Ishikawa (cell line): ENCODE measurements at regions not wholly inside any gene's neighbourhood (a gene's known extent, or its start where the extent isn't known, plus 50 kb on each side); places are given as distances from the start of the nearest gene placed in this dataset.

ENCODE experiments used
- CEBPB ChIP-seq: IDR thresholded peaks from 2 replicates; pipeline ENCODE4 v1.6.1; 2012
- CREB1 ChIP-seq: IDR thresholded peaks from 2 replicates; pipeline ENCODE4 v1.6.1; 2012; ENCODE audit warnings: low read depth
- EGR1 ChIP-seq: IDR thresholded peaks from 2 replicates; pipeline ENCODE4 v1.6.1; 2012
- EP300 ChIP-seq: IDR thresholded peaks from 2 replicates; pipeline ENCODE4 v1.6.1; 2012; ENCODE audit warnings: borderline replicate concordance
- FOXM1 ChIP-seq: IDR thresholded peaks from 2 replicates; pipeline ENCODE4 v1.6.1; 2012; ENCODE audit warnings: low read depth, borderline replicate concordance
- MAX ChIP-seq: IDR thresholded peaks from 2 replicates; pipeline ENCODE4 v1.6.1; 2012
- NFIC ChIP-seq: IDR thresholded peaks from 2 replicates; pipeline ENCODE4 v1.6.1; 2012
- RAD21 ChIP-seq: IDR thresholded peaks from 2 replicates; pipeline ENCODE4 v1.6.1; 2012; ENCODE audit warnings: low read depth
- REST ChIP-seq: IDR thresholded peaks from 2 replicates; pipeline ENCODE4 v1.6.1; 2012; ENCODE audit warnings: low read depth, mild to moderate bottlenecking
- TAF1 ChIP-seq: IDR thresholded peaks from 2 replicates; pipeline ENCODE4 v1.6.1; 2012; ENCODE audit warnings: low read depth, mild to moderate bottlenecking
- TCF12 ChIP-seq: IDR thresholded peaks from 2 replicates; pipeline ENCODE4 v1.6.1; 2012; ENCODE audit warnings: low read depth
- TEAD4 ChIP-seq: IDR thresholded peaks from 2 replicates; pipeline ENCODE4 v1.6.1; 2012
- USF1 ChIP-seq: IDR thresholded peaks from 2 replicates; pipeline ENCODE4 v1.6.1; 2012
- YY1 ChIP-seq: IDR thresholded peaks from 2 replicates; pipeline ENCODE4 v1.6.1; 2012; ENCODE audit warnings: low read depth
- ZBTB7A ChIP-seq: IDR thresholded peaks from 2 replicates; pipeline ENCODE4 v1.6.1; 2012; ENCODE audit warnings: low read depth

- TF ChIP-seq NFIC (no peak), RAD21 (no peak), CREB1 (no peak), REST (no peak), EP300 (no peak), YY1 (no peak), TAF1 (no peak), CEBPB (no peak), EGR1 (no peak), ZBTB7A (no peak), TEAD4 (no peak), USF1 (no peak), MAX (no peak), FOXM1 (no peak), TCF12 (no peak)
These were observed 83.3 kb upstream of the C16orf82 start for GRCh38 chr16:26983426-26983825.

GRCh38 chr16:26985100-26986065 lies 81.3 kb upstream of the C16orf82 start:
- TF ChIP-seq YY1: 0 out of 2 replicates have a peak, but pooled peaks have one; percentile 24
- no peak for TF ChIP-seq EP300

GRCh38 chr16:26987597-26988010 lies 79.1 kb upstream of the C16orf82 start:
- TF ChIP-seq YY1 (no peak), ZBTB7A (no peak), CEBPB (no peak), TAF1 (no peak), MAX (no peak), USF1 (no peak), NFIC (no peak), CREB1 (no peak)

- TF ChIP-seq REST: no peak
- TF ChIP-seq FOXM1: no peak
- TF ChIP-seq TAF1: no peak
- no peak for TF ChIP-seq YY1
- no peak for TF ChIP-seq EP300
- TF ChIP-seq EGR1: no peak
- TF ChIP-seq RAD21: no peak
- TF ChIP-seq NFIC: no peak
- TF ChIP-seq CREB1: no peak
- no peak for TF ChIP-seq ZBTB7A
- TF ChIP-seq TEAD4: no peak
- no peak for TF ChIP-seq CEBPB
- no peak for TF ChIP-seq TCF12
- no peak for TF ChIP-seq USF1
- TF ChIP-seq MAX: no peak
These were observed 78.5 kb upstream of the C16orf82 start for GRCh38 chr16:26988186-26988585.

GRCh38 chr16:26992666-26993349 lies 73.9 kb upstream of the C16orf82 start:
- TF ChIP-seq USF1 (no peak), REST (no peak), NFIC (no peak), CEBPB (no peak), RAD21 (no peak), YY1 (no peak), EGR1 (no peak), TCF12 (no peak), ZBTB7A (no peak), EP300 (no peak), MAX (no peak), TEAD4 (no peak), TAF1 (no peak), CREB1 (no peak), FOXM1 (no peak)
